H1 (cell line): ENCODE measurements at regions not wholly inside any gene's neighbourhood (a gene's known extent, or its start where the extent isn't known, plus 50 kb on each side); places are given as distances from the start of the nearest gene placed in this dataset.

Source experiments
- RFX5 ChIP-seq: IDR thresholded peaks from 2 replicates; pipeline ENCODE4 v1.6.1; 2011; ENCODE audit warnings: low read depth, low read length, improper control_type of control experiment, borderline replicate concordance
- ZNF274 ChIP-seq: IDR thresholded peaks from 2 replicates; pipeline ENCODE4 v1.7.0; 2012; ENCODE audit warnings: low read length, borderline replicate concordance; ENCODE audit errors: extremely low read depth
- TF ChIP-seq, protein P1 (sequence below): IDR thresholded peaks from 2 replicates; pipeline ENCODE4 v1.6.1; 2011; ENCODE audit warnings: low read length, improper control_type of control experiment

DNA sequence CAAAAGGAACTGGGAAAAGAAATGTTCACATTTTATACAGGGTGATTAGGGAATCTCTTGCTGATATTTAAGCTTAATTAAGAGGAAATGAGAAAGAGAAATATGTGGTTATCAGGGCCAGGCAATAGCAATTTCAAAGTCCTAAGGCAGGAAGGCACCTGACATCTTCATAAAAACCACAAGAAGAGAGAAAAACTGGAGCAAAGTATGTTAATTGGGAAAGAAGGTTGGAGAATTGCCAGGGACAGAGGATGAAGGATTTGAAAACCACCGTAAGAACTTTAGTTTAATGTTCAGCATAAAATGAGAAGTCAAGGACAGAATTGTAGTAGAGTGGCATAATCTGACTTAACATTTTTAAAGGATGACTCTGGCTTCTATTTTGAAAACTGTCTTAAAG, 691.8 kb upstream of the NRXN1 start (continued):
- TF ChIP-seq, protein P1, sequence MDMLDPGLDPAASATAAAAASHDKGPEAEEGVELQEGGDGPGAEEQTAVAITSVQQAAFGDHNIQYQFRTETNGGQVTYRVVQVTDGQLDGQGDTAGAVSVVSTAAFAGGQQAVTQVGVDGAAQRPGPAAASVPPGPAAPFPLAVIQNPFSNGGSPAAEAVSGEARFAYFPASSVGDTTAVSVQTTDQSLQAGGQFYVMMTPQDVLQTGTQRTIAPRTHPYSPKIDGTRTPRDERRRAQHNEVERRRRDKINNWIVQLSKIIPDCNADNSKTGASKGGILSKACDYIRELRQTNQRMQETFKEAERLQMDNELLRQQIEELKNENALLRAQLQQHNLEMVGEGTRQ, result no peak
- no peak for TF ChIP-seq RFX5
- TF ChIP-seq ZNF274, result no peak
